GM18502 (cell line): ENCODE measurements at regions not wholly inside any gene's neighbourhood (a gene's known extent, or its start where the extent isn't known, plus 50 kb on each side); places are given as distances from the start of the nearest gene placed in this dataset.

ENCODE experiments used
- ATAC-seq: cut with Tn5 transposase; IDR thresholded peaks from one replicate; pipeline ENCODE4 v1.9.1; 2021; ENCODE audit warnings: mild to moderate bottlenecking; ENCODE audit not compliant: unreplicated experiment, poor library complexity

GRCh38 chr2:3958969-3959368 lies 255.6 kb downstream of the DCDC2C start:
- no peak for ATAC-seq

DNA sequence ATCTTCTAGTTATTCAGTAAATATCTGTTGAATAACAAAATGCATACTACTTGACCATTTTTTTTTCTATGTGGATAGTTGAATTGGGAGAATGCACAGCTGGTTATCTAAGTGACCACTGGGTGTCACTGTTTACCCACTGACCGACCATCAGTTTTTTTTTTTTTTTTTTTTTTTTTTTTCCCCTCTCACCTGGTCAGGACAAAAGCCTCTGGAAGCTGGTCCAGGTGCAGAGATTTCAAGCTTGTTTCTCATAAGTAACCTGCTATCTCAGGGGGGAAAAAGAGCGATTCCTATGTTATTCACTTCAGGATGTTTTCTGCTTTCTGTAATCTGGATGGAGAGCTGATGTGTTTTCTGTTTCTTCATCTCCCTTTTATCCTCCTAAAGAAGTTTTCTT lies 256.0 kb downstream of the DCDC2C start:
- no peak for ATAC-seq

- ATAC-seq = no peak
Measured at GRCh38 chr2:3960106-3960505, 256.7 kb downstream of the DCDC2C start.

GRCh38 chr2:3962719-3963118 lies 259.3 kb downstream of the DCDC2C start:
- no peak for ATAC-seq

- ATAC-seq = no peak
Measured at GRCh38 chr2:3965211-3965610, 261.8 kb downstream of the DCDC2C start.

- no peak for ATAC-seq
Measured at GRCh38 chr2:3965953-3966352, 262.6 kb downstream of the DCDC2C start.

GRCh38 chr2:3966470-3966869 lies 263.1 kb downstream of the DCDC2C start:
- ATAC-seq = no peak

DNA sequence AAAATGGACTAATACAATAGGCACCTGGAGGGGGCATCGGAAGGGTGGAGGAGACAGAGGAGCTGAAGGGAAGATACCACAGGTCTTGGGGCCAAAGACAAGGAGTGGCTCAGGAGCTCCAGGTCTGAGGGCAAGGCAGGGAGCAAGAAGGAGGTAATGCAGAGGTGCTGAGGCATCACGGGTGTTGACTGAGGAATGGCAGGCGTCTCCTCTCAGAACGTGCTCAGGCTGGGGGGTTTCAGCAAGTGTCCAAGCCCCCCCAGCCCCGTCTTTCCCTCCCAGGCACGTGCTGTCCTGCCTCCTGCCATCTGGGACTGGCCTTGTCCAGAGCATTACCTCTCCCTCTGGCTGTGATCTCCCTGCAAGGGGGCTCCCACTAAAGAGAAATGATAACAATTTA lies 265.4 kb downstream of the DCDC2C start:
- no peak for ATAC-seq

GRCh38 chr2:3970791-3971651 lies 267.6 kb downstream of the DCDC2C start:
- ATAC-seq = no peak

DNA sequence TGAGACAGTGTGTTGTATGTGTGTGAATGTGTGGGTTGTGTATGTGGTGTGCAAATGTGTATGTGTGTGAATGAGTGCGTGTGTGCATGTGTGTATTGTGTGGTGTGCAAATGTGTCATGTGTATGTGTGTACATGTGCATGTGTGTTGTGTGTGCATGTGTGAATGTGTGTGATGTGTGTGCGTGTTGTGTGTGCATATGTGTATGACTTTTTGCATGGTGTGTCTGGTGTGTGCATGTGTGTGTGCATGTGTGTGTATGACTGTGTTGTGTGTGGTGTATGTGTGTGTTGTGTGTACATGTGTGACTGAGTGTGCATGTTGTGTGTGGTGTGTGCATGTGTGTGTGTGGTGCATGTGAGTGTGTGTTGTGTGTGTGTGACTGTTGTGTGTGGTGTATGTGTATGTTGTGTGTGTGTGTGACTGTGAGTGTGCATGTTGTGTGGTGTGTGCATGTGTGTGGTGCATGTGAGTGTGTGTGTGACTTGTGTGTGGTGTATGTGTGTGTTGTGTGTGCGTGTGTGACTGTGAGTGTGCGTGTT lies 268.3 kb downstream of the DCDC2C start:
- no peak for ATAC-seq

DNA sequence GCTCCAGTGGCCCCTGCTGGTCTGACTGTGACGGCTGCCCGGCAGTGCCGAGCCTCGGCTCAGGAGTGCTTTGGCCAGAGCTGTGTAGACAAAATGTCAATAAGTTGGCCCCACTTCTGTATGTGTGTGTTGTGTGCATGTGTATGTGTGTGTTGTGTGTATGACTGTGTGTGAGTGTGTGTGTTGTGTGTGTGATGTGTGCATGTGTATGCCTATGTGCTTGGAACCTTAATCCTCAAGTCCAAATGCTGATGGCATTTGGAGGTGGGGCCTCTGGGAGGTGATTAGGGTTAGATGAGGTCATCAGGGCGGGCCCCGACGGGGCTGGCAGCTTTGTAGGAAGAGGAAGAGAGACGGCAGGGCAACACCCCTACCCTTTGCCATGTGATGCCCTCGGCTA lies 269.0 kb downstream of the DCDC2C start:
- ATAC-seq = no peak

- ATAC-seq = no peak
Measured at GRCh38 chr2:3974765-3975164, 271.4 kb downstream of the DCDC2C start.

DNA sequence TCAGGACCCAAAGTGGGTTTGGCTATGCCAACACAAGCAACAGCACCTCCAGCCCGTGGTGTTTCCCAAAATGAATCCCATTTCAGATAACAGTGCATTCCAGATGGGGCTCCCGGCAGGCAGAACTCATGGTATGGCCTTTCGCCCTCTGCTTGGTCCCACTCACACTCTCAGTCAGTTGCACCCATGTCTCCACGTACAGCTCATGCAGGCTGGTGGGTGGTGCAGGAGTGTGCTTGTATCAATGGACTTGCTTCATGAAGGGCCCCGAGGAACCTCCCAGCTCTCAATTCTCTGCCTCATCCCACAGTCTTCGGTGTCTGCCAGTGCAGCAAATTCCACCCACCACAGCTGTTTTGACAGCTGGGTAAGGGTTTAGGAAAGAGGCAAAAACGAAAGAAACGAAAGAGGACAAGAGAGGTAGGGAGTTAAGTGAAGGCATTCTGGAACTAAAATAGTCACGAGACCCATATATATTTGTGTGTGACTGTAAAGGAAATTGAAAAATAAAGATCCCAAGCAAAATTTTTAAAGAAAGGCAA lies 278.1 kb downstream of the DCDC2C start:
- ATAC-seq = no peak

- ATAC-seq = no peak
Measured at GRCh38 chr2:3982160-3982559, 278.8 kb downstream of the DCDC2C start.

DNA sequence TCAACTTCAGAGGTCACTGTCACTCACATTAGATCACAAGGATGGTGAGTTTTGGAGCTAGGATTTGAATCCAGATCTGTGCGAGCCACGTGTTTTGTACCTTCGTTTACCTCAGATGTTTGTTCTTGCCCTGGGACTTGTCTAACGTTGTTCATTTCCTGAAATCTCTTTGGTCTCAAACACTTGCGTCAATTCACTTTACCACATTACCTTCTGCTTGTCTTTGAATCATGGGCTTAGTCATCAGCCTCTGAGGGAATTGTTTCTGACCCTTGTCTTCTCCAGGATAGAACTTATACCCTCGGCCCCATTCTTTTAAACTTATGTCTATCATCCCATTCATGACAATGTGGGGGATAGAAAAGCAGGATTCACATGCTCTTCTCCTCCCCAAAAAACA lies 282.7 kb downstream of the DCDC2C start:
- no peak for ATAC-seq

- ATAC-seq = no peak
Measured at GRCh38 chr2:3986530-3987258, 283.3 kb downstream of the DCDC2C start.

- no peak for ATAC-seq
Measured at GRCh38 chr2:4002841-4003403, 299.5 kb downstream of the DCDC2C start.

DNA sequence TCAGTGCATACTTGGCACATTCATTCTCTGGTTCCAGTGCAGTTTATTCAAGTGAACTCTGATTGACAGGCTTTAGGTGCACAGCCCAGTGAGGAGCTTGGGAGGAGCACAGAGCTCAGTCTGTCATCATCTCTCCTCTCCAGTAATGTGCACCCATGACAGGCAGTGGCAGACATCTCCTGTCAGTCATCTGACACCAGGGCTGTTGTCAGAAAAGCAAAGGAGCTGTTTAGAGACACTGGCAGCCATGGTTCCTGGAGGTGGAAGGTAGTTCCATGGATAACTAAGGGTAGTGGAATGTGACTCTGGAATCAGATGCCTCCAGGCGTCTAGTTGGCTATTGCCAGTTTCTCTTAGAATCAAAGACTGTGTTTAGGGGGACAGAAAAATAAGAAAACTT lies 308.8 kb downstream of the DCDC2C start:
- no peak for ATAC-seq

DNA sequence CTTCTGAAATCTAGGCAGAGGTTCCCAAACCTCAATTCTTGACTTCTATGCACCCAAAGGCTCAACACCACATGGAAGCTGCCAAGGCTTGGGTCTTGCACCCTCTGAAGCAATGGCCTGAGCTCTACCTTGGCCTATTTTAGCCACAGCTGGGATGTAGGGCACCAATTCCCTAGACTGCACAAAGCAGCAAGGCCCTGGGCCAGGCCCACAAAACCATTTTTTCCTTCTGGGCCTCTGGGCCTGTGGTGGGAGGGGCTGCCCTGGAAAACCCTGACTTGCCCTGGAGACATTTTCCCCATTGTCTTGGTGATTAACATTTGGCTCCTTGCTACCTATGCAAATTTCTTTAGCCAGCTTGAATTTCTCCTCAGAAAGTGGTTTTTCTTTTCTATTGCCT lies 315.2 kb downstream of the DCDC2C start:
- no peak for ATAC-seq

- no peak for ATAC-seq
Measured at GRCh38 chr2:4020153-4020552, 316.8 kb downstream of the DCDC2C start.

GRCh38 chr2:4020649-4021048 lies 317.3 kb downstream of the DCDC2C start:
- ATAC-seq = no peak
